PFSK-1 (cell line): ENCODE measurements at regions not wholly inside any gene's neighbourhood (a gene's known extent, or its start where the extent isn't known, plus 50 kb on each side); places are given as distances from the start of the nearest gene placed in this dataset.

ENCODE experiments used
- POLR2AphosphoS5 ChIP-seq: IDR thresholded peaks from 2 replicates; pipeline ENCODE4 v1.6.1; 2012; ENCODE audit warnings: low read depth, mild to moderate bottlenecking, control low read depth, low read length, moderate library complexity
- TAF1 ChIP-seq: IDR thresholded peaks from 2 replicates; pipeline ENCODE4 v1.6.1; 2012; ENCODE audit warnings: low read length, control low read depth, borderline replicate concordance; ENCODE audit not compliant: insufficient read depth

DNA sequence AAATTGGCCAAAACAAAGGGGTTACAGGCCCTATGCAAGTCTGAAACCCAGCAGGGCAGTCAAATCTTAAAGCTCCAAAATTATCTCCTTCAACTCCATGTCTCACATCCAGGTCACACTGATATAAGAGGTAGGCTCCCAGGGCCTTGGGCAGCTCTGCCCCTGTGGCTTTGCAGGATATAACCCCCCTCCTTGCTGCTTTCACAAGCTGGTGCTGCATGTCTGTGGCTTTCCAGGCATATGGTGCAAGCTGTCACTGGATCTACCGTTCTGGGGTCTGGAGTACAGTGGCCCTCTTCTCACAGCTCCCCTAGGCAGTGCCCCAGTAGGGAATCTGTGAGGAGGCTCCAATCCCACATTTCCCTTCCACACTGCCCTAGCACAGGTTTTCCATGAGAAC lies 519.6 kb downstream of the ETS1 start:
- TF ChIP-seq POLR2AphosphoS5 (no peak), TAF1 (no peak)
